Mononuclear cell (primary cell): ENCODE measurements at regions not wholly inside any gene's neighbourhood (a gene's known extent, or its start where the extent isn't known, plus 50 kb on each side); places are given as distances from the start of the nearest gene placed in this dataset.

Experiments
- H3K27me3 ChIP-seq: 2 replicates; pipeline ENCODE4 v1.6.0; 2011; ENCODE audit warnings: low read length, control low read depth; ENCODE audit not compliant: insufficient read depth
- H3K4me1 ChIP-seq: 2 replicates; pipeline ENCODE4 v1.5.1; 2011; ENCODE audit warnings: mild to moderate bottlenecking, low read length, control low read depth; ENCODE audit not compliant: insufficient read depth
- H3K4me3 ChIP-seq: 2 replicates; pipeline ENCODE4 v1.5.1; 2011; ENCODE audit warnings: mild to moderate bottlenecking, low read length, moderate library complexity
- H3K9me3 ChIP-seq: 2 replicates; pipeline ENCODE4 v1.5.1; 2011; ENCODE audit warnings: low read depth, mild to moderate bottlenecking, control low read depth, low read length

DNA sequence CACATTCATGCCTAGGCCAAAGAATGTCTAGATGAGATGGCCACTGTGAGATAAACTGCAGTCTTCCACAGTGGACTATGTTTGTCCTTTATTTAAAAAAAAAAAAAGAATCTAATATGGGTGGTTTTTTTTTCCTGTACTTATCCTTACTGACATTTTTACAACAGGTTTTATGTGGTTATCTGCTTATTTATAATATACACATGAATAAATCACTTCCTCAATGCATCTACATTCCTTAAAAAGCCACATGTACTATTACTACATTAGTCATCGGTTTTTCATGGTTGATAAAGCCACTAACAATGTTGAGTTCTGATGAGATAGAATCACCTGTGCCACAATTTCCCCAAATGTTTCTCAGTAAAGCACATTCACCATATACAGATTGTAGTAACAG, 341.3 kb upstream of the THBS1 start:
- Histone ChIP-seq H3K4me3 (no peak overlapping the region), H3K4me1 (no peaks in the 10 kb centered on the region), H3K27me3 (no peaks in the 10 kb centered on the region), H3K9me3 (no peaks in the 10 kb centered on the region)

- no peaks in the 10 kb centered on the region for H3K27me3 ChIP-seq
- H3K9me3 ChIP-seq, result no peaks in the 10 kb centered on the region
- no peaks in the 10 kb centered on the region for H3K4me1 ChIP-seq
- no peak overlapping the region for H3K4me3 ChIP-seq
Measured at GRCh38 chr15:39242345-39242744, 338.5 kb upstream of the THBS1 start.

DNA sequence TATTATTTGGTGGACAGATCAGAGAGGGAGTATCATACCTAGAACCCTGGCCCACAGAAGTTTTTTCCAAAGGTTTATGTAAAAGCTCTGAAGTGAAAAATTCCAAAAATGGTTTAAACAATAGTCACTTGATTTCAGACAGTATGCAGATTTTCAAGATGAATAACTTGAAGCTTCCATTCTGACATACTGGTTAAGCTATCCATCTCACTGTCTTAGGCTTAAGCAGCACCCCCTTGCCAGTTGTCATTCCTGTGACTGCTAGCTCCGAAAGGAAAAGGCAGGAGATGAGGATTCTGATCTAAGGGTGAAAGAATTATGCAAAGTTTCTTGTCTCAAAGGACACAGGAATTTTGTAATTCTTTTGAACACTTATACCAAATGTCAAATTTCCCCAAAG, 337.5 kb upstream of the THBS1 start:
- H3K27me3 ChIP-seq, result no peaks in the 10 kb centered on the region

GRCh38 chr15:39244776-39245175, 336.1 kb upstream of the THBS1 start:
- Histone ChIP-seq H3K4me1 (no peaks in the 10 kb centered on the region), H3K9me3 (no peaks in the 10 kb centered on the region), H3K27me3 (no peaks in the 10 kb centered on the region), H3K4me3 (no peak overlapping the region)

More for the DNA sequence above, 337.5 kb upstream of the THBS1 start:
- Histone ChIP-seq H3K4me3 (no peak overlapping the region), H3K4me1 (no peaks in the 10 kb centered on the region), H3K9me3 (no peaks in the 10 kb centered on the region)

DNA sequence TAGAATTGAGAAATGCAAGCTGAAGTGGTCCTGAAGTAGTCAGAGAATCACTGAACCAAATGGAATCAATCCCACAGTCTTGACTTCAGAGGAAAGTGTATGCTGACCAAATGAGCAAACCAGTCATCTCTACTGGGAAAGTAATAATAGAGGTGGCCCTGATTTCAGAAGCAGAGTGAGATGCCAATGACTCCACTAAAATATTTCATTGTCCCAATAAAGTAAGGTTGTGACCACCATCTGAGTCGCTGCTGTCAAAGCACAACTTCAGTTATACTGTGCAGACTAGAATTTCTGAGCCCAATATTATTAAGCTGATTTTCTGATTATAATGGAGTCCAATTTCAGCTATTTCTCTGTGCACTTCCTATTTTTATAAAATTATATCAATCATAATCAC, 334.4 kb upstream of the THBS1 start:
- Histone ChIP-seq H3K9me3 (no peaks in the 10 kb centered on the region), H3K4me1 (no peaks in the 10 kb centered on the region), H3K4me3 (no peak overlapping the region), H3K27me3 (no peaks in the 10 kb centered on the region)

DNA sequence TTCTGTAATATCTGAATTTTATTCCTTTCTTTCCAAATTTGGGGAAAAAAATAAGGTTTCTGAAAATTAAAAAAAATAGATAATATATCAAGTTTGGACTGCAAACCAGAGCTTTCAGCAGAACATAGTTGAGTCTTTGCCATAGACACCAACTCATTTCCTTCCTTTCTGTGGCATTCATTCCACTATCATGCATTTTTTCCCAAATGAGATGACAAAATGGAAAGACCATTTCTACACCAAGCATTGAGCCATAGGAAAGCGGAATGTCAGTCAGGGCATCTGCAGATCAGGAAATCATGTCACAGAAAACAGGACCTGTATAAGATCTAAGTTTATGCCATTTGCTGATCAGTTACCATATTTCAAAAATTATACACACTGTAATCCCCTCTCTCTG, 333.3 kb upstream of the THBS1 start:
- Histone ChIP-seq H3K9me3 (no peaks in the 10 kb centered on the region), H3K4me3 (no peak overlapping the region), H3K4me1 (no peaks in the 10 kb centered on the region), H3K27me3 (no peaks in the 10 kb centered on the region)

- Histone ChIP-seq H3K9me3 (no peaks in the 10 kb centered on the region), H3K27me3 (no peaks in the 10 kb centered on the region), H3K4me3 (no peak overlapping the region), H3K4me1 (no peaks in the 10 kb centered on the region)
Measured at GRCh38 chr15:39248204-39248603, 332.7 kb upstream of the THBS1 start.

- Histone ChIP-seq H3K27me3 (no peaks in the 10 kb centered on the region), H3K4me1 (no peaks in the 10 kb centered on the region), H3K9me3 (no peaks in the 10 kb centered on the region), H3K4me3 (no peak overlapping the region)
Measured at GRCh38 chr15:39250001-39250400, 330.9 kb upstream of the THBS1 start.

GRCh38 chr15:39250460-39251186, 330.3 kb upstream of the THBS1 start:
- peaks cover 6% of the 10 kb centered on the region for H3K27me3 ChIP-seq
- H3K9me3 ChIP-seq, result no peaks in the 10 kb centered on the region
- no peak overlapping the region for H3K4me3 ChIP-seq
- H3K4me1 ChIP-seq, result no peaks in the 10 kb centered on the region

DNA sequence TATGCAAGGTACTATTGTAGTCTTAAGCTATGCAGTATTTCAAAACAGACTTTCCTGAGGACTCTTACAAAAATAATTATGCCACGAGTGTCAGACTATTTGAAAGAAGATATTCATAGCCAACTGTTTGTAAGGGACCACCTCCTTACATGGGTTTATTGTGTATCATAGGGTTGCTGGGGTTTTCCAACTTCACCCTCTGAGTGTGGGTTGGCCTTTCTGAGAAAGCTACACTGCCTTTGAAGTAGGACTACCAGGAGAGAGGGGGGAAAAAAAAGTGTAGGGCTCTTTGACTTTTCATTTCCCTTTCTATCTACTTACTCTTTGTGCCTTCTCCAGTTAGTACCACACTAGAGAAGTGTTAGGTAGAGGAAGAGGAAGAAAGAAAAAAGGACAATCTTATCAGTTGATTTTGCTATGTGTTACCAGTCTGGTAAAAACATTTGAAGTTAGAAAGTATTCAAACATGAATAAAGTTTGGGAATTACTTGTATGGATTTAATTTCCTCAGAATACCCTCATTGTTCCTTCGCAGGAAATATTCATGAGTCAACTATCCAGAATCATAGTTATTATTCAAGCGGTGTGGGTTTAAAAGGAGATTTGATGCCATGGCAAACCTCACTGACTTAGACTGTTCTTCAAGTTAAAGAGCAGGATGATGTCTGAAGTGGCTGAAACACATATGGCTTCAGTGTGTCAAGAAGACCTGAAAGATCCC, 329.3 kb upstream of the THBS1 start:
- H3K4me1 ChIP-seq, result no peaks in the 10 kb centered on the region
- H3K27me3 ChIP-seq, result peaks cover 6% of the 10 kb centered on the region
- H3K4me3 ChIP-seq, result no peak overlapping the region
- no peaks in the 10 kb centered on the region for H3K9me3 ChIP-seq

DNA sequence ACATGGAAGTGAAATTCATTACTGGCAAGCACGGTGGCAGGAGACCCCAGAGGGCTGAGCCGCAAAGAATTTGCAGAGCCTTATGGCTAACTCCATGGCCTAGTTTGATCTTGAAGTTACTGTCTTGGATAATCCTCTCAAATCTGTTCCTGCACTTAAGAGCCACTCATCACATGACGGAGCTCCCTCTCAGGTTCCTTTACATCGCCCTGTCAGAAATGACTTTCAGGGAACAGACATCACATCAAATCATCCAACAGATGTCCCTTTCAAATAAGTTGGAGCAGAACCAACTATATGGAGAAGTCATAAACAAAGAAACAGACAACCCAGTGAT, 328.8 kb upstream of the THBS1 start:
- Histone ChIP-seq H3K4me3 (no peak overlapping the region), H3K27me3 (peaks cover 6% of the 10 kb centered on the region), H3K4me1 (no peaks in the 10 kb centered on the region), H3K9me3 (no peaks in the 10 kb centered on the region)

GRCh38 chr15:39253552-39253951, 327.3 kb upstream of the THBS1 start:
- H3K9me3 ChIP-seq, result no peaks in the 10 kb centered on the region
- no peak overlapping the region for H3K4me3 ChIP-seq
- peaks cover 6% of the 10 kb centered on the region for H3K27me3 ChIP-seq
- H3K4me1 ChIP-seq, result no peaks in the 10 kb centered on the region

DNA sequence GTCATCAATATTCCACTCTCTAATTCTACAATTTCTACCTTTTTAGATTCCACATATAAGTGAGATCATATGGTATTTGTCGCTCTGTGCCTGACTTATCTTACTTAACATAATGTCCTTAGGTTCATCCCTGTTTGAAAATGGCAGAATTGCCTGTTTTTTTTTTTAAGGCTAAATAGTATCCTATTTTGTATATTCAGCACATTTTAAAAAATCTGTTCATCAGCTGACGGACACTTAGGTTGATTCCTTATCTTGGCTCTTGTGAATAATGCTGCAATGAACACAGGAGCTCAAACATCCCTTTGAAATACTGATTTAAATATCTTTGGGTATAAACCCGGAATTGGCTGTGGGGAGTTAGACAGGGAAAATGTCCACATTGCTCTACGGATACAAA, 326.7 kb upstream of the THBS1 start:
- no peak overlapping the region for H3K4me3 ChIP-seq
- H3K27me3 ChIP-seq, result peaks cover 6% of the 10 kb centered on the region
- no peaks in the 10 kb centered on the region for H3K9me3 ChIP-seq
- no peaks in the 10 kb centered on the region for H3K4me1 ChIP-seq

GRCh38 chr15:39255760-39256159, 325.1 kb upstream of the THBS1 start:
- Histone ChIP-seq H3K4me1 (no peaks in the 10 kb centered on the region), H3K9me3 (no peaks in the 10 kb centered on the region), H3K27me3 (peaks cover 6% of the 10 kb centered on the region), H3K4me3 (no peak overlapping the region)

- H3K4me3 ChIP-seq, result no peak overlapping the region
- H3K4me1 ChIP-seq, result no peaks in the 10 kb centered on the region
- H3K27me3 ChIP-seq, result peaks cover 7% of the 10 kb centered on the region
- no peaks in the 10 kb centered on the region for H3K9me3 ChIP-seq
Measured at GRCh38 chr15:39260391-39260790, 320.5 kb upstream of the THBS1 start.

DNA sequence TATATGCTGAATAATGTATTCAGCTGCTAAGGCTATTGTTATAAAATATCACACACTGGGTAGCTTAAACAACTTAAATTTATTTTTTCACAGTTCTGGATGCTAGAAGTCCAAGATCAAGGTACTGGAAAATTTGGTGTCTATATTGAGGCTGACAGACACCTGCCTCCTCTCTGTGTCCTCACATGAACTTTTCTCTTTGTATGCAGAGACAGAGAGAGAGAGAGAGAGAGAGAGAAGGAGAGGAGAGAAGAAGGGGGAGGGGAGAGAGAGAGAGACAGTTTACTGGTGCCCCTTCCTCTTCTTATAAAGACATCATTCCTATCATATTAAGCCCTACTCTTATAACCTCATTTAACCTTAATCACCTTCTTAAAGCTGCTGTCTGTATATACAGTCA, 320.1 kb upstream of the THBS1 start:
- no peak overlapping the region for H3K4me3 ChIP-seq

More for the DNA sequence above, 320.1 kb upstream of the THBS1 start:
- peaks cover 5% of the 10 kb centered on the region for H3K27me3 ChIP-seq
- H3K9me3 ChIP-seq, result no peaks in the 10 kb centered on the region
- no peaks in the 10 kb centered on the region for H3K4me1 ChIP-seq
